Common myeloid progenitor, CD34-positive (primary cell): ENCODE measurements at regions not wholly inside any gene's neighbourhood (a gene's known extent, or its start where the extent isn't known, plus 50 kb on each side); places are given as distances from the start of the nearest gene placed in this dataset.
"Not testable (repeated sequence)": the region's sequence is repeated elsewhere in the genome, so short reads cannot be mapped to it uniquely, and the experiment has no call there.

Experiments used
- CTCF ChIA-PET: fragments of 350-600 bp; sonication (Branson Sonifier 250); formaldehyde crosslinking; loops from one replicate; lab custom pipeline; 2021; ENCODE audit warnings: antibody characterized with exemption; lab: Charles Lee
- POLR2A ChIA-PET: fragments of 350-600 bp; sonication (Branson Sonifier 250); formaldehyde crosslinking; loops from one replicate; lab custom pipeline; 2021; ENCODE audit warnings: antibody characterized with exemption; lab: Charles Lee
- DNase-seq, 3 donors: peaks; one replicate each; pipeline versions ENCODE4 v3.0.0 to v3.0.0-alpha.2; 2013
- H3K27ac ChIP-seq, 2 experiments: 1 replicate in 1 of 2; 2 replicates in 1 of 2; pipeline ENCODE4 v1.7.0; 2013; ENCODE audit warnings: inconsistent platforms in 2 of 2, low read length in 2 of 2, mild to moderate bottlenecking in 2 of 2, low read depth in 1 of 2, moderate library complexity in 1 of 2; ENCODE audit not compliant: severe bottlenecking in 2 of 2, insufficient read depth in 1 of 2, poor library complexity in 1 of 2
- H3K27me3 ChIP-seq, 5 experiments: replicated peaks in 2 of 5; 1 replicate in 3 of 5; 2 replicates in 2 of 5; pipeline versions ENCODE4 v1.6.1 to v1.7.0; 2013; ENCODE audit warnings: low read length in 4 of 5, mild to moderate bottlenecking in 2 of 5, moderate library complexity in 2 of 5, inconsistent platforms in 1 of 5; ENCODE audit not compliant: insufficient read depth in 5 of 5, control insufficient read depth in 4 of 5
- H3K36me3 ChIP-seq, 4 experiments: 1 replicate in 2 of 4; 2 replicates in 2 of 4; pipeline versions ENCODE4 v1.6.1 to v1.7.0; 2013; ENCODE audit warnings: low read length in 3 of 4, control low read depth in 1 of 4, mild to moderate bottlenecking in 1 of 4; ENCODE audit not compliant: control insufficient read depth in 4 of 4, insufficient read depth in 4 of 4
- H3K4me1 ChIP-seq, 4 experiments: 1 replicate in 3 of 4; 2 replicates in 1 of 4; pipeline versions ENCODE4 v1.6.1 to v1.7.1; 2013; ENCODE audit warnings: low read length in 3 of 4, mild to moderate bottlenecking in 3 of 4, control low read depth in 1 of 4, inconsistent platforms in 1 of 4, moderate library complexity in 1 of 4; ENCODE audit not compliant: control insufficient read depth in 4 of 4, insufficient read depth in 4 of 4; ENCODE audit errors: control extremely low read depth in 1 of 4
- H3K4me3 ChIP-seq, 7 experiments: 1 replicate in 4 of 7; 2 replicates in 3 of 7; pipeline versions ENCODE4 v1.5.1 to v1.7.0; 2013; ENCODE audit warnings: mild to moderate bottlenecking in 7 of 7, low read length in 6 of 7, moderate library complexity in 6 of 7, inconsistent platforms in 2 of 7, low read depth in 2 of 7, control low read depth in 1 of 7; ENCODE audit not compliant: insufficient read depth in 4 of 7, control insufficient read depth in 1 of 7; ENCODE audit errors: extremely low read depth in 1 of 7
- H3K9me3 ChIP-seq, 5 experiments: 1 replicate in 4 of 5; 2 replicates in 1 of 5; pipeline versions ENCODE4 v1.6.1 to v1.7.1; 2013; ENCODE audit warnings: low read length in 4 of 5, mild to moderate bottlenecking in 2 of 5, inconsistent platforms in 1 of 5, low read depth in 1 of 5, moderate library complexity in 1 of 5; ENCODE audit not compliant: control insufficient read depth in 4 of 5, insufficient read depth in 2 of 5; ENCODE audit errors: control extremely low read depth in 1 of 5
- WGBS: methylation state at CpG from one replicate; pipeline ENCODE4 v1.1.5; 2013; ENCODE audit not compliant: insufficient coverage; 5-methylcytosine and 5-hydroxymethylcytosine counted together

DNA sequence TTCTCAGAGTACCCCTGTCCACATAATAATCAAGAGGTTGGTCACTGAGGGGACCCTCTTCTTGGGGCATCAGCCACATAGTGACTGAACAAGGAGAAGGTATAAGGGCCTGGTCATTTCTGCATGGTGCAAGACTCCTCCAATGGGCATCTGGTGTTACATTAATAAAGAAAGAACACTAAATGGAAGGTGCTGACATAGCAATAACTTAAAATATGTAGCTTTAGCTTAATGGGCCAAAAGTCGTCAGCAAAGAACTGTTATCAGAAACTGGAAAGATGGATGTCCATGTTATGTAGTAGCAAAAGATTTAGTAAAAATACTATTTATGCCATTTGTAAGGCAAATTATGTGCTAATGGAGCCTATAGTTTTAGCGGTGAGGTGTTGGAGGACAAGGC lies 916.5 kb upstream of the SOX11 start:
- CTCF ChIA-PET: no interaction called here
- H3K27ac ChIP-seq: no peak overlapping the region
- 100% methylated on average over 2 of the region's 2 CpGs for WGBS
- H3K27me3 ChIP-seq: no peaks in the 10 kb centered on the region
- POLR2A ChIA-PET: no interaction called here
- H3K4me3 ChIP-seq: no peak overlapping the region
- peaks cover 0 to 1% (median 0%) of the 10 kb centered on the region in 5 experiments for H3K9me3 ChIP-seq
- DNase-seq: no peak
- H3K4me1 ChIP-seq: no peaks in the 10 kb centered on the region
- no peaks in the 10 kb centered on the region for H3K36me3 ChIP-seq

DNA sequence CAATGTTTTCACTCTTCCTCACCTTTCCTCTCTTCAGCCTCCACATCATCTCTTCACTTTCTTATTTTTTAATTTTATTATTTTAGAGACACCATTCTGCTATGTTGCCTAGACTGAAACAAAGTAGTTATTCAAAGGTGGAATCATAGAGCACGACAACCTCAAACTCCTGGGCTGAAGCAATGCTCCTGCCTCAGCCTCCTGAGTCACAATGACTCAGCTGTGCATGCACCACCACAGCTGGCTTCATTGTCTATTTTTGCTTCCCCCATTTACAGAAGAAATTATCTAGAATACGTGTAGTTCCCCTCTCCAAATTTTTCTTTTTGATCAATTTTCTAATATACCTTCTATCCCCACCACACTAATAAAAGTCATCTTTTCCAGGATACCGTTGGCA lies 911.5 kb upstream of the SOX11 start:
- H3K36me3 ChIP-seq: no peaks in the 10 kb centered on the region
- 92% methylated on average over 3 of the region's 3 CpGs for WGBS
- no peaks in the 10 kb centered on the region for H3K4me1 ChIP-seq
- CTCF ChIA-PET: no interaction called here
- POLR2A ChIA-PET: no interaction called here
- no peak for DNase-seq
- H3K4me3 ChIP-seq: no peak overlapping the region
- no peak overlapping the region for H3K27ac ChIP-seq
- no peaks in the 10 kb centered on the region for H3K27me3 ChIP-seq
- H3K9me3 ChIP-seq: peaks cover 0 to 2% (median 0%) of the 10 kb centered on the region in 5 experiments

DNA sequence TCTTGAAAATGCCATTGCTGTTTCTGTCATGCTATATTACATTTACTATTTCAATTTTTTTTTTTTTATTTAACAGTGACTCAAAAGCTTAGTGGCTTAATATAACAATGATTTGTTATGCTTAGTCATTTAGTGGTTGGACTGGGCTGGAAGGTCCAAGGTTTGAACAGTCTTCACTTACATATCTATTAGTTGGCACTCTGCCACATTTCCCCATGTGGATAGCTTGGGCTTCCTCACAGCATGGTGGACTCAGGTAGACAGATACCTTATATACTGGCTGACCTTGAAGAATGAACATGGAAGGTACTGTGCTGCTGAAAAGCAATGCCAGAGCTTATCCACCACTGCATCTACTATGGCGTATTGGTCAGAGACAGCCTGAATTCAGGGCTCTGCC lies 909.5 kb upstream of the SOX11 start:
- H3K4me1 ChIP-seq: no peaks in the 10 kb centered on the region
- no peak overlapping the region for H3K27ac ChIP-seq
- H3K4me3 ChIP-seq: no peak overlapping the region
- 100% methylated on average over 1 of the region's 1 CpG for WGBS
- peaks cover 0 to 4% (median 0%) of the 10 kb centered on the region in 5 experiments for H3K9me3 ChIP-seq
- CTCF ChIA-PET: no interaction called here
- POLR2A ChIA-PET: no interaction called here
- DNase-seq: no peak
- H3K36me3 ChIP-seq: no peaks in the 10 kb centered on the region
- no peaks in the 10 kb centered on the region for H3K27me3 ChIP-seq

DNA sequence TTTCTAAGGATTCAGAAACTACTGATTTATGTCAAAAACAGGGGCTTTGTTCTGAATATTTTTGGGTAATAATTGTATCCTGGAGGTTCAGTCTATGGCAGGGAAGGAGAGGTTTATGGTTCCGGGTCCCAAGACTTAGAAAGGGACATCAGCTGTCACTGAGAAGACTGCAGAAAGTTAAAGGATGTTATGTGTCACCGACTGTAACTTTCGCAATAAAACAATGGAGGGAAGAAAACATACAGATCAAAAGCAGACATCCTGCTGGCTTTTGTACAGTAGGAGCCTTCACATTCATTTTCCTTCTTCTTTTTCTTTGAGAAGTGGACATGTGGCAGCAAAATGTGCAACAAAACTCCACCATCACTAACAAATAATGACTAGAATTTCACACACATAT lies 900.7 kb upstream of the SOX11 start:
- Histone ChIP-seq H3K27ac (no peak overlapping the region), H3K36me3 (no peaks in the 10 kb centered on the region), H3K4me3 (no peak overlapping the region), H3K9me3 (peaks cover 0 to 4% (median 0%) of the 10 kb centered on the region in 5 experiments), H3K4me1 (no peaks in the 10 kb centered on the region), H3K27me3 (no peaks in the 10 kb centered on the region)
- CTCF ChIA-PET: interaction anchor here (1.0 kb wide), 1 partner anchor 19 kb away, joined by 3 read pairs; no protein-coding TSS in a partner anchor
- POLR2A ChIA-PET: no interaction called here
- 85% methylated on average over 3 of the region's 3 CpGs for WGBS
- no peak for DNase-seq

DNA sequence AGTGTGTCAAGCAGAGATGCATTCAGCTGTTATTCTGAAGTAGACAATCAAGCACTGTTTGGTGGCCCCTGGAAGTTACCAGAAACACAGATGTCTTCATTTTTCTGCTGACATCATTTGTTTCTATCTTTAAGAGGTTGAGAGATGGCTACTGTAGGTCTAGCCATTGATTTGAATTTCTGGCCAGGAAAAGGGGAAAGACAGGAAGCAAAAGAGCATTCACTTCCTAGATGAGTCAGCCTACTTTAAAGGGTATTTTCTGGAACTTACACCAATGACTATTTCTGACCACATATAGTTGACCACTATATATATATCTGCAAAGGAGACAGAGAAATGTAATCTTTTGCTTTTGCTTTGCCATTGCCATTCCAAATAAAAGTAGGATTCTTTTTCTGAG lies 900.1 kb upstream of the SOX11 start:
- Histone ChIP-seq H3K4me1 (no peaks in the 10 kb centered on the region), H3K36me3 (no peaks in the 10 kb centered on the region), H3K27ac (no peak overlapping the region), H3K9me3 (peaks cover 0 to 4% (median 0%) of the 10 kb centered on the region in 5 experiments), H3K27me3 (no peaks in the 10 kb centered on the region), H3K4me3 (no peak overlapping the region)
- DNase-seq: no peak
- ChIA-PET POLR2A (no interaction called here), CTCF (no interaction called here)

DNA sequence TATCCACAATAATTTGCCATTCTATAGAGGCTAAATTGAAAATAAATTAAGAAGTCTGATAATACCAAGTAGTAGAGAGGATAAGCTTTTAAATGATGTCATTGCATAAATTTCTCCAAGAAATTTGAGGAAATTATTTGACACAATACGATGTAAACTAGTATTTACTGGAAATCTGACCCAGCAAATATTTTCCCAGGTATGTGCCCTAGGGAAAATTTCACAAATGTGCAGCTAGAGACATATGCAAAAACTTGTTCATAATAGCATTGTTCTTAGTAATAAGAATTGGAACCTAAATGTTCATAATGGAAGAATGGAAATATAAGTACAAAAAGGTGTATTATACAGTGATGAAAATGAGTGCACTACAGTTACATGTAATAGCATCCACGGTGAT lies 888.8 kb upstream of the SOX11 start:
- H3K36me3 ChIP-seq: no peaks in the 10 kb centered on the region
- POLR2A ChIA-PET: no interaction called here
- no peak for DNase-seq
- H3K4me1 ChIP-seq: no peaks in the 10 kb centered on the region
- no peaks in the 10 kb centered on the region for H3K27me3 ChIP-seq
- no CpG with 5 or more reads among the region's 2 CpGs for WGBS
- CTCF ChIA-PET: interaction anchor here (1.4 kb wide), 1 partner anchor 8 kb away, joined by 3 read pairs; no protein-coding TSS in a partner anchor
- H3K4me3 ChIP-seq: no peak overlapping the region
- H3K27ac ChIP-seq: no peak overlapping the region
- no peaks in the 10 kb centered on the region for H3K9me3 ChIP-seq

DNA sequence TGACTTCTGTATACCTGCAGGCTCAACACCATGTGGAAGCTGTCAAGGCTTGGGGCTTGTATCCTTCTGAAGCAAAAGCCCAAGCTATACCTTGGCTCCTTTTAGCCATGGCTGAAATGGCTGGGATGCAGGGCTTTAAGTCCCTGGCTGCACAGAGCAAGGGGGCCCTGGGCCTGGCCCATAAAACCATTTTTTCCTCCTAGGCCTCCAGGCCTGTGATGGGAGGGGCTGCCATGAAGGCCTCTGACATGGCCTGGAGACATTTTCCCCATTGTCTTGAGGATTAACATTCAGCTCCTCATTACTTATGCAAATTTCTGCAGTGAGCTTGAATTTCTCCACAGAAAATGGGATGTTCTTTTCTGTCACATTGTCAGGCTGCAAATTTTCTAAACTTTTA lies 878.0 kb upstream of the SOX11 start:
- POLR2A ChIA-PET, DNase-seq: not testable (repeated sequence)

More for the DNA sequence above, 878.0 kb upstream of the SOX11 start:
- CTCF ChIA-PET, H3K27ac ChIP-seq, H3K4me1 ChIP-seq, H3K36me3 ChIP-seq, H3K4me3 ChIP-seq, H3K9me3 ChIP-seq, H3K27me3 ChIP-seq: not testable (repeated sequence)
